Erythroblast (primary cell): ENCODE measurements at regions not wholly inside any gene's neighbourhood (a gene's known extent, or its start where the extent isn't known, plus 50 kb on each side); places are given as distances from the start of the nearest gene placed in this dataset.

Experiments
- GATA1 ChIP-seq: IDR thresholded peaks from 2 replicates; pipeline ENCODE4 v1.6.1; 2011; ENCODE audit warnings: low read depth, mild to moderate bottlenecking, control low read depth, low read length, moderate library complexity
- POLR2A ChIP-seq: IDR thresholded peaks from 2 replicates; pipeline ENCODE4 v1.6.1; 2011; ENCODE audit warnings: mild to moderate bottlenecking, low read length

DNA sequence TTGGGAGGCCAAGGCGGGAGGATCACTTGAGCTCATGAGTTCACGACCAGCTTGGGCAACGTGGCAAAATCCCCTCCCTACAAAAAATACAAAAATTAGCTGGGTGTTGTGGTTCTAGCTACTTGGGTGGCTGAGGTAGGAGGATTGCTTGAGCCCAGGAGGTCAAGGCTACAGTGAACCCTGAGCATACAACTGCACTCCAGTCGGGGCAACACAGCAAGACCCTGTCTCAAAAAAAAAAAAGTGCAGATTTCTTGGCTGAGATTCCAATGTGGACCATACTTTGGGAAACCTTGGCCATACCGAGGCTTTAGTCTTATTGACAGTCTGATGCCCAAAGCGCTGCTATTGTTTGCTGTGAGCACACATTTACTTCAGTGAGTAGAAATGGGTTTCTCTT is 113.6 kb upstream of the CLINT1 start:
- TF ChIP-seq POLR2A (no peak), GATA1 (no peak)
